HG03196 (cell line): ENCODE measurements at regions not wholly inside any gene's neighbourhood (a gene's known extent, or its start where the extent isn't known, plus 50 kb on each side); places are given as distances from the start of the nearest gene placed in this dataset.

Source experiments
- ATAC-seq: cut with Tn5 transposase; IDR thresholded peaks from one replicate; pipeline ENCODE4 v1.9.1; 2021; ENCODE audit not compliant: unreplicated experiment

DNA sequence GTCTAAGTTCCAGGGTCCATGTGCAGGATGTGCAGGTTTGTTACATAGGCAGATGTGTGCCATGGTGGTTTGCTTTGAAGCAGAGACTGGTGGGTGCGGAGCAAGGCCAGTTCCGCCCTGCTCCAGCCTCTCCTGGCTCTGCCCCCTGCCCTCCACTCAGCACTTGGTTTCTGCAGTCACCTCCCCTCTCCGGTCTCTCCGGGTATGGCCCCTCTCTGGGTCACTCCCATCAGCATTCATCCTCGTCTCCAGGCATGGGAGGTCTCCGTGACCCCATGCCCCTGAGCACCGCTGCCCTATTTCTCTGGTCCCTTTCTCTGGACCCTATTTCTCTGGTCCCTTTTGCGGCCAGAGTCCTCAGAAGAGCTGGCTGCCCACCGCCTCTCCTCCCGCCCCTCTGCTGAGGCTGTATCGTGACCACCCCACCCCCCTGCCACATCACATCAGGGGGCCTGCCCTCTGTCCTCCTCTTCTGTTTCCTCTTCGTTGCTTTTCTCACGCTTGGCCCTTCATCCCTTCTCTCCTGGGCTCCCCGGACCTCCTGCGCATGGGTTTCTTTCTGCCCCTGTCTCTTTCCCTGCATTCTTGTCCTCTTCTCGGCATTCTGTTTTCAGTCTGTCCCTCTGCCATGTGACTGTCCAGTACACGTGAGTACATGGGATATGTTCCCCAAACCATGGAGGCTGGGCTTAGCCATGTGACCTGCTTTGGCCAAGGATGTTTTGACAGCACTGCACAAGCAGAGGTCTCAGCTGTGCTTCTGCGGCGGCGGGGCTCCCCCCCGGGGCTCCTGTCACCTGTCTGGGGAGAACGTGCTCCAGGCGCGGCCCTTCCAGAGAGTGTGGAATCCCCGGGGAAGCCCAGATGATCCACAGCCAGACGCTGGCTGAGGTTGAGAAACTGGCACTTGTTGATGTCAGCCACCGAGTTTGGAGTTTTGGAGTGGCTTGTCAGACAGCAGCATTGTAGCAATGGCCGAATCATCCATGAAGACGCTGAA is 54.4 kb upstream of the C1orf174 start:
- ATAC-seq: no peak

DNA sequence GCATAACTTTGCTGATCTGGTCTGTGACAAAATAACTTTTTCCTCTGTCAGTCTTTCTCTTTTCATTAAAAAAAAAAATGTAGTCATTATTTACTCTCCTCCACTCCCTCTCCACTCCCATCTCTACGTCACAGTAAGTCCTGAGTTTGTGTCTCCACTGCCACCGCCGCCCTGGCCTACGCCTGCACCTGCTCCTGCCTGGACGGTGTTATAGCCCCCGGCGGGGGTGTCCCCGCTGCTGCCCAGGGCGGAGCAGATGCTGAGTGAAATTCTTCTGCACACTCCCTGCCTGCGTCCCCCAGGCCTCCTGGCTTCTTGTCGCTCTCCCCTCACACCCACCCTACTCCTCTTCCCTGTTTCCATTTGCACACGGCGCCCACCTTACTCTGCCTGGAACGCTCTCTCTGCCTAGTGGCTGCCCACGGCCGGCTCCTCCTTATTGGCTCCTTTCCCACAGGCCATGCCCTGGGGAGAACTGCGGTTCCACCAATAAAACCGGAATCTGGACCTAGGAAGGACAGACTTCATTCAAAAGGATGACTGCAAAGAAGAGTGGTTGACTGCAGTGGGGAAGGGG is 55.2 kb upstream of the C1orf174 start:
- no peak for ATAC-seq

DNA sequence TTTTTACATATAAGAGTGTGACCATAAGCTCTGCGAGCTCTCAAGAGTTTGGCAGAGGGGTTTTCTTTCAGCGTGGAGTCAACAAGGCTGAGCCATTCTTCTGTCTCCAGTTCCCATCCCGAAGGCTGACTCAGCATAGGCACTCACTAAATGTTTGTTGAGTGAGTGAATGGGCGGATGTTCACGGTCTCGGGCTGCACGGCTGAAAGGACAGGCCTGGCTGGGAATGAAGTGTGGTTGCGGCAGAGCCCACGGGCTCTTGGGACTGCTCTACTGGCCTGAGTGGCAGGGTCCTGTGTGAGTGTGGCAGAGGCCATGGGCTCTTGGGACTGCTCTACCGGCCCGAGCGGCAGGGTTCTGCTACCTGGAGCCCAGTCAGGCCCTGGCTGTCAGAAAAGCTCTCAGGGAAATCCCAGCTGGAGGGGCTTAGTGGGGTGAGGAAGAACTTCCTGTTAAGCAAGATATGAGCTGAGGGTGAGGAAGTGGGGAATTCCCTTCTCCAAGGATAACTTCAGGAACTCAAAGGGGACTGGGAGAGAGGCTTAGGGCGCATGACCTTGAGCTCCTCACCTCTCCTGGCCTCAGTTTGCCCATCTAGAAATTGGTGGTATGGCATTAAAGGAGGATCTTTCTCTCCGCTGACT is 56.6 kb upstream of the C1orf174 start:
- ATAC-seq: no peak

DNA sequence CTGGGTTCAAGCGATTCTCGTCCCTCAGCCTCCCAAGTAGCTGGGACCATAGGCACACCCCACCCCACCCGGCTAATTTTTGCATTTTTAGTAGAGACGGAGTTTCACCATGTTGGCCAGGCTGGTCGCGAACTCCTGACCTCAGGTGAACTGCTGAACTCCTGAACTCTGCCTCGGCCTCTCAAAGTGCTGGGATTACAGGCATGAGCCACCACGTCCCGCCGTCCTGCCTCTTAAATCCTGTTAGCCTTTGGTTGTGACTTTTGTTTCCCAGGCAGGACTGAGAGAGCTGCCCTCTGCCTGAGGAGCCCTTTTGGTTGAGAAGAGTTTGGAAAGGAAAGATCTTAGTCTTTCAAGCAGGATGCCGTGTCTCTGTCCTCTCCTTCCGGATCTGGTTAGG is 59.3 kb upstream of the C1orf174 start:
- no peak for ATAC-seq

DNA sequence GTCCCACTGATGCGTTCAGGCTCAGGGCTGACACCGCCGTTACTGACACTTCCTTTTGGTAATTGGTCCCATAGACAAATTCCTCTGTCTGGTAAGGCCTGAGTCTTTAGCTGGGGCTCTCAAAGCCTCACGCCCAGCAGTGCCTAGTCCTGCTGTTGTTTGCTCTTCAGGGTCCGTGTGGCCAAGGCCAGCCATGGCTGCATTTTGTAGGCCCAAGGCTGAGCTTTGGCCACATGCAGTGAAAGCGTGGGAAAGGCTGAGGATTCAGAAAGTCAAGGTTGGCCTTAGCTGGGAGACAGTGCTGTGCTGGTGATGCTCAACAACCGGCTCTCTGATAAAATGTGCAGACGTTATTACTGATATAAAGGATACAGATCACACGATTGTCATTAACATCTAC is 63.5 kb upstream of the C1orf174 start:
- no peak for ATAC-seq

DNA sequence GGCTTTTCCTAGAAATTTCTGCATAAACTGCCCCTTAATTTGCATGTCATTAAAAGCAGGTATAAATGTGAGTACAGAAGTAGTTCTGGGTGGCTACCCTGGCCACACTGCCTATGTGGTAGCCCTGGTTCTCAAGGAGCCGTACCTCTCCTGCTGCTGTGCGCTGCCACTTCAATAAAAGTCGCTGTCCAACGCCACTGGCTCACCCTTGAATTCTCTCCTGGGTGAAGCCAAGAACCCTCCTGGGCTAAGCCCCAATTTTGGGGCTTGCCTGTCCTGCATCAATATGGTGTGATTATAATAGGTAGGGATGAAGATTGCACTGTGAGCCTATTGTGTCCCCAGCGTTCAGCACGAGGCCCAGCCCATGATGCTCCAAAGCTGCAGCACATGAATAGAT is 65.6 kb upstream of the C1orf174 start:
- ATAC-seq: no peak

DNA sequence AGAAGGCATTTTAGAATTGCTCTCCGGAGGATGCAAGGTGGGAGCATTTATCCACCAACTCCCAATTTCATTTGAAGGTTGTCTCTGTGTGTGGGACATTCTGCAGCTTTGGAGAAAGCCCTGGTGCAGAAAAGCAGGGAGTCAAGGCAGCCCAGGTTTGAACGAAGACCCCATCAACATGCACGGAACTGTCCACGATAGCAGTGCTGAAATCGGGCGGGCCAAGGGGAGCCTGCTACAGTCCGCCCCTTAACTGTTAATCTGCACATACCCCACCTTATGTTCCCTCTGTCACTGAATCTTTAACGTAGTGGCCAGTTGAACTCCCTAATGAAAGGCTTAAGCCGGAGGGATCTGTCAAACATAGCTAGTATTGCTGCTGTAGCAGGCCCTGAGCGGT is 68.8 kb upstream of the C1orf174 start:
- no peak for ATAC-seq

DNA sequence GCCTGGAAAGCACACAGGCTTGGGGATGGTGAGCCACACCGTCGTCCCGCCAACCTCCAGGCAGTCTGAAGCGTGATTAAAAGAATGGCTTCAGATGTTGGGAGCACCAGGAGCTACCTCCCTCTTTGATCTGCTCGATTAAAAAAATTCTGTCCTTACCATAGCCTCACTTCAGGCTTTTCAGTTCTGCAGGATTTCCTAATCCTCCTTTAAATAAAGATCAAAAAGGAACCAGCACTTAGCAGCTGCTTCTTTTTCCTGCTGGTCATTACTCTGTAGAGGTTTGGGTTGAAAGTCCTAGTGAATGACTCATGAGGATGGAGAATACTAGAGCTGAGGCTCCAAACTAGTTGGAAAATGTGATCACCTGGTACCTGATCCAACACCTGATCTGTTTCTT is 71.9 kb upstream of the C1orf174 start:
- ATAC-seq: no peak

DNA sequence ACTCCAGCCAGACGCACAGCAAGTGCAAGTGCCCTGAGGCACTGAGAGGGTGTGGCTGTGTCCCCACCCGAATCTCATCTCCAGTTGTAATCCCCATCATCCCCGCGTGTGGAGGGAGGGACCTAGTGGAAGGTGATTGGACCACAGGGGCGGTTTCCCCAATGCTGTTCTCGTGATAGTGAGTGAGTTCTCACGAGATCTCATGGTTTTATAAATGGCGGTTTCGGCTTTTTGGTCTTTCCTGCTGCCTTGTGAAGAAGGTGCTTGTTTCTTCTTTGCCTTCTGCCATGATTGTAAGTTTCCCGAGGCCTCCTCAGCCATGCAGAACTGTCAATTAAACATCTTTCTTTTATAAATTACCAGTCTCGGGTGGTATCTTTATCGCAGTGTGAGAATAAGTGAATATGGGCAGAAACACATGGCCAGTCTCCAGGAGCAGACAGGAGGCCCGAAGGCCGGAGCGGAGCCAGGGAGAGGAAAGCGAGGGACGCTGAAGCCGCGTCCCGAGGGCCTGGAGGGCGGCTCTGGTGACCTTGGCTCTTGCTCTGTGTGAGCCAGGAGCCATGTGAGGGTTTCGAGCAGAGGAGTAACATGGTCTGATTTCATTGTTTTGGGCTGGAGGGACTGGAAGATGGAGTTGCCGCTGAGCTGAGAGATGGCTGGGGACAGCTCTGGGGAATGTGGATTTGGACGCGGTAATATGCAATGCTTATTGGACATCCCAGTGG is 76.0 kb upstream of the C1orf174 start:
- ATAC-seq: no peak

DNA sequence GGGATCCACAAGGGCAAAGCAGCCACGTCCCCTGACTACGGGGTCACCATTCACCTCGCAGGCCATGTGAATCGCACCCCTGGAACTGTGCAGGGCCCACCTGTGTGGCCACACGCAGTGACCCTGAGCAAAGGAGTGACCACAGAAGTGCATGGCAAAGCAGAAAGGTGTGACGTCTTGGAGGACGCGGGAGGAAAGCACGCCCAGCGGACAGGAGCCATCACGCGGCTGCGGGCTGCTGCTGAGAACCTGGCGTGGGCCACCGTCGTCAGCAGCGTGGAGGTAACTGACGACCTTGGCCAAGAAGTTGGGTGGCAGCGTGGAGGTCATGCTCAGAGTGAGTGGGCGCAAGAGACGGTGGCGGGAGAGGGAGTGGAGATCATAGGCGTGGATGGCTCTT is 76.7 kb upstream of the C1orf174 start:
- no peak for ATAC-seq

DNA sequence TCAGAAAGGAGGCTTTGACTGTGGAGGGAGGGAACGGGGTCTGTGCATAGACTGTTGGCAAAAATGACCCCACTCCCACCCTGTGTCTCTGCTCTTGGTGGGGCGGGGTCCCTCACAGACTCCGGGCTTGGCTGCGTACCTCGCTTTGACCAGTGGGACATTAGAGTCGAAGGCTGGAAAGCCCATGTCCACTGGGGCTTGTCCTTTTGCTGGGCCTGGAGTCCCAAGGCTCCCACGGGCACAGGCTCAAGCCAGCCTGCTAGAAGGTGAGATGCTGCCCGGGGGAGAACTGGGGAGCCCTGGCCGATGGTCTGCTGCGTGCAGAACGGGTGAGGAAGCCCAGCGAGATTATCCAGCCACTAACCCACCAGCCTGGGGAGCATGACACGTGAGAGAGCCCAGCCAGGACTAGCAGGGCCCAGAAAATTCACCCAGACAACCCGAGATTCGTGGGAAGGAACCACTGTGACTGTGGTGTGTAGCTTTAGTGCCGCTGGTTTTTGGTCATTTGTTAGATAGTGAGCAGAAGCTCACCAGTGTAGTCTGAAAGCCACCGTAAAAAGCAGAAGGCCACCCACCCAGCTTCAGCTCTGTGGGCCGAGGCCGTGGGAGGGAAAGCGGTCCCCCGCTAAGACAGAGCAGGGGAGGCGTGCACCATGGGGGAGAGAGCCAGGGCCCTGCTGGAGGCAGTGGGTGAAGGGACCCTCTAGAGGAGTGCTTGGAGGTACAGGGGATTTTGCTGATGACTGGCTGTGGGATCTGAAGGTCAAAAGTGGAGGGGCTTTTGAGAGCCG is 78.3 kb upstream of the C1orf174 start:
- no peak for ATAC-seq

DNA sequence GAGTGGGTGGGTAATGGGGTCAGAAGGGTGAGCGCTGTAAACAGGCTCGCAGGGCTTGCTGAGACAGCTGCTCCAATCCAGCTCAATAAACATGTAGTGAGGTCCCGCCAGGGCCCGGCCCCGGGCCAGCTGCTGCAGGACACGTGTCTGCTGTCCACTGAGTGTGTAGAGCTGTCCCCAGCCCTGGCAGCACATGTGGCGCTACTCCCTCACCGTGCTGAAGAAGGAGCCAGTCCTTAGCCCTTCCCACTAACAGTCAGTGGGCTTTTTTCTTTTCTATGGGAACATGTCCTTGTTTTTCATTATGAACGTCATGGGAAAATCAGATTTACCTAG is 78.9 kb upstream of the C1orf174 start:
- no peak for ATAC-seq

DNA sequence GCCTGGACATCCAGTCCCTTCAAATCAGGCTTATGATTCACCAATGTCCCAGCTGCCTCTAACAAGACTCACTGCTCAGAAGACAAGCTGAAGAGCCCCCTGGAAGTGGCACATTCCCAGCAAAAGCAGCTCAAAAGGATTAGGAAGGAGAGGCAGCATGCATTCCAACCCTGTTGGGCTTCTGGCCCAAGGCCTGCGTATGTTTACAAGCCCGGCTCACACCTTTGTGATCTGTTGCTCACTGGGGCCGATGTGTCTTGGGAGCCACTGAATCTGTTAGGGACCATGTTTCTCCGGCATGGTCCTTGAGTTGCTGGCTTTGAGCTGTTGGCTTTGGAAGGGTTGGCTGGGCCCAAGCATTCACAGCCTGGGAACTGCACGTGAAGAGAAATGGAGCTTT is 81.2 kb upstream of the C1orf174 start:
- ATAC-seq: no peak

DNA sequence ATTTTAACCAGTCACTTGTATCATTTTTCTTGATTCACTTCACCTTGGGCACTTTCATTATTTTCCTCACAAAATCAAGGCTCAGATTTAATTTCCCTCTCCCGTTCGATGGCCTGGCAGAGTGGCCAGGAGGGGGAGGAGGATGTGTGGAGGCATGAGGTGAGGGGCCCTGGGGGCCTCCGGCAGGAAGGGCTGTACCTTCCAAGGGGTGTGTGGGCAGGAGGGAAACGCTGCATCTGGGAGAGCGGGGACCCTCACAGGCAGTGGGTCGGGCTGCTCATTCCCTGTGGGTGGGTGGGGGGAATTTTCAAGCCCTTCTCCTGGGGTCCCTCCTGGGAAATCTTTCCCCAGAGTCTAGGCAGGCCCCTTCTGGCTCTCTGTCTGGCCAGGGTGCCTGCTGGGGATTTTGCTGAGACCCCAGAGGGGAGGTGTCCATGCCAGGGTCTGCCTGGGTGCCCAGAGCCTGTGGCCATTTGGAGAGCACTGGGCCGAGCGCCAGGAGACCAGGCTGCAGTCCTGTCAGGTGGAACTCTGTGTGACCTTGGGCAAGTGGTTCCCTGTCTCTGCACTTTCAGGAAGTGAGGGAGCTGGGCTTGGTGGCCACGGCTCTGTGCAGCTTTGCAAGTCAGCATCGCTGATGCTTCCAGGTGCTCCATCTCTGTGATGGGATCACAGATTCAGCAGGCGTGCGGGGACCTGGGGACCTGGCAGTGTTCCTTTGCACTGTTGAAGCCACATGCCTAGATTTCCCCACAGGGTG is 81.9 kb upstream of the C1orf174 start:
- ATAC-seq: no peak

DNA sequence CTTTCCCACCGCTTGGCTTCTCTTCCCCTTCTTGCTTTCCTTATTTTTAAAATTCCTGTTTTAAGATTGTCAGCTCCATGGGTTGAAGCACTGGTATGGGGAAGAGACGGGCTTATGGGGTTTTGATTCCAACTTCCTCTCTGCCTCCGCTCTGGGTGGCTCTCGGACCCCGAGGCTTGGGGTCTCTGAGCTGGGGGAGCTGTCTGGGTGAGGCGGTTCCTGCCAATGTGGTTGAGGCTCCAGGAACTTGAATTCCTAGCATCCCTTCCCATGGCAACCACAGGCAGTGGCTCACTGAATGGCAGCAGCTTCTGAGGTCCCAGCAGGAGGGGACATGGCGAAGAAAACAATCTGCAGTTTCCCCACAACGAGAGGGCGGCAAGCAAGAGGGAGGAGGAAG is 83.1 kb upstream of the C1orf174 start:
- no peak for ATAC-seq

DNA sequence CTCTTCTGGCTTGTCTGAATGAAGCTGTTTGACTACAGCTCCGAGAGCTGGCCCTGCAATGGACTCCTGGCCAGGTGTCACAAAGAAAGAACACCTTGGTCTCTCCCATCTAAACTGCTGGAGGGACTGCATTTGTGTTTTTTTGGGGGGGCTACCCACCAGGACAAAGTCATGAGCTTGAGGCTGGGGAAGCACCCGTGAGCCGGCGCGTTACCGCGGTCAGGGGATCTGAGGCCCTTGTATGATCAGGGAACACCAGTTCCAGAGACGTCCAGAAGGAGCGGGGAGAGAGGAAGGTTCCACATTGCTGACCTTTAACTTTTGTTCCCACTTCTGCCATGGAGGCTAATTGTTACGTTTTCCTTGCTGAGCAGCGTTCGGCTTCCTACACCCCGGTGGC is 84.5 kb upstream of the C1orf174 start:
- no peak for ATAC-seq

DNA sequence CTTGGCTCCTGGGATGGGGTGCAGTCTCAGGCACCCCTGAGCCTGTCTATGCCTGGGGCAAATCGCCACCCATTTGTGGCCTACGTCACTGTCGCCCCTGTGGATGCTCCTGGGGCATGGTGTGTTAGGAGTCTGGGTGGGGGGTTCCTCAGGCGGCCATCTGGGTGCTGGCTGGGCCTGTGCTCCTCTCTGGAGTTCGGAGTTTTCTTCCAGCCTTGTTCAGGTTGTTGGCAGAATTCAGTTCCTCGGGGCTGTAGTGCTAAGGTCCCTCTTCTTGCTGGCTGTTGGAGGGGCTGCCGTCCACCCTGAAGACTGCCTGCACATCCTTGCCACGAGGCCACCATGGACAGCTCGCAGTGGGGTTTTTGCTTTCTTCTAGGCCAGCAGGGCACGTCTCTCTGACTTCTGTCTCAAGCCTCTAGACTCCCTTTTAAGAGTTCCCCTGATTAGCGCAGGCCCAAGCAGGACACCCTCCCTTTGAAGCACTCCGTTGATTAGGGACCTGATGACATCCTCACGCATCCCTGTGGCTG is 86.7 kb upstream of the C1orf174 start:
- ATAC-seq: no peak

DNA sequence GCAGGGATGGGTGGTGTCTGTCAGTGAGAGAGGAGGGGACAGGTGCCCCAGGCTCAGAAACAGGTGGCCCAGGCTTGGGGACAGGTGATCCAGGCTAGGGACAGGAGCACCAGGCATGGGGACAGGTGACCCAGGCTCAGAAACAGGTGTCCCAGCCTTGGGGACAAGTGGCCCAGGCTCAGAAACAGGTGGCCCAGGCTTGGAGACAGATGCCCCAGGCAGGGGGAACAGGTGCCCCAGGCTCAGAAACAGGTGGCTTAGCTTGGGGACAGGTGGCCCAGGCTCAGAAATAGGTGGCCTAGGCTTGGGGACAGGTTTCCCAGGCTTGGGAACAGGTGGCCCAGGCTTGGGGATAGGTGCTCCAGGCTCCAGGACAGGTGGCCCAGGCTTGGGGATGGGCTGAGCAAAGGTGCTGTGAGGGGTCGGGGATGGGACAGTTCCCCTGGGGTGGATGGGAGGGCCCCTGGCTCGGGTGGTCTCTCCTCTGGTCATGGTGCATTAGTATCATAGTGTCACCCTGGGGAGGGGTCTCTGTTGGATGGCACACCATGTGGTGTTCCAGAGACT is 87.7 kb upstream of the C1orf174 start:
- ATAC-seq: no peak

DNA sequence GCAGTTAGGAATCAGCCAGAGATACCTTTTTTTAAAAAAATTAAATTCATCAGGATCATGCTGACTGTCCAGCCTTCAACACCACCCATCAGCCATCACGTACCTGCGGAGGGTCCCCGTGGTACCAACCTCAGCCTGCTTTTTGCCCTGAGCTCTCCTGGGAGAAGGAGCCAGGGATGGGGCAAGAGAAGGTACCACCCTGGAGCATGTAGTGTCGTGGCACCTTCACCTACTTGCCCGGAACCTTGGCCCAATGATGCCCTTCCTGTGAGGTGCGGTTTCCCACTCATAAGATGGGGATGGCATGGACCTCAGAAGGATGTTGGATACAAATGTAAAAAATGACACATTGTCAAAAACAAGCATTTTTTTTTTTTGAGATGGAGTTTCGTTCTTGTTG is 88.4 kb upstream of the C1orf174 start:
- ATAC-seq: no peak
